ENCODE measurements at regions not wholly inside any gene's neighbourhood (a gene's known extent, or its start where the extent isn't known, plus 50 kb on each side); places are given as distances from the start of the nearest gene placed in this dataset.
"Not testable (repeated sequence)": the region's sequence is repeated elsewhere in the genome, so short reads cannot be mapped to it uniquely, and the experiment has no call there.

GRCh38 chr10:120111628-120112027 is 219.1 kb downstream of the SEC23IP start:
- DNase-seq (ENCODE audit: low read depth in 3 of 3): no peak

GRCh38 chr10:120112809-120113208 is 220.3 kb downstream of the SEC23IP start:
- DNase-seq (ENCODE audit: low read depth in 3 of 3): no peak

GRCh38 chr10:120115959-120116358 is 223.4 kb downstream of the SEC23IP start:
- no peak for DNase-seq (ENCODE audit: low read depth in 3 of 3)

- DNase-seq (ENCODE audit: low read depth in 3 of 3): no peak
Measured at GRCh38 chr10:120121768-120122167, 229.2 kb downstream of the SEC23IP start.

GRCh38 chr10:120131183-120131582 is 238.7 kb downstream of the SEC23IP start:
- no peak for DNase-seq (ENCODE audit: low read depth in 3 of 3)

GRCh38 chr10:120132811-120133210 is 240.3 kb downstream of the SEC23IP start:
- no peak for DNase-seq (ENCODE audit: low read depth in 3 of 3)

- no peak for DNase-seq (ENCODE audit: low read depth in 3 of 3)
Measured at GRCh38 chr10:120138689-120139088, 246.2 kb downstream of the SEC23IP start.

- DNase-seq (ENCODE audit: low read depth in 3 of 3): no peak
Measured at GRCh38 chr10:120145107-120145506, 252.6 kb downstream of the SEC23IP start.

- DNase-seq (ENCODE audit: low read depth in 3 of 3): no peak
Measured at GRCh38 chr10:120156614-120157274, 264.2 kb downstream of the SEC23IP start.

GRCh38 chr10:120161111-120161510 is 268.6 kb downstream of the SEC23IP start:
- no peak for DNase-seq (ENCODE audit: low read depth in 3 of 3)

- no peak for DNase-seq (ENCODE audit: low read depth in 3 of 3)
Measured at GRCh38 chr10:120162471-120162870, 269.9 kb downstream of the SEC23IP start.

- DNase-seq (ENCODE audit: low read depth in 3 of 3): no peak
Measured at GRCh38 chr10:120172356-120172755, 279.8 kb downstream of the SEC23IP start.

- no peak for DNase-seq (ENCODE audit: low read depth in 3 of 3)
Measured at GRCh38 chr10:120174491-120174890, 282.0 kb downstream of the SEC23IP start.

- no peak for DNase-seq (ENCODE audit: low read depth in 3 of 3)
Measured at GRCh38 chr10:120177330-120177729, 279.7 kb upstream of the PLPP4 start.

GRCh38 chr10:120180160-120180559 is 276.9 kb upstream of the PLPP4 start:
- DNase-seq (ENCODE audit: low read depth in 3 of 3): no peak

GRCh38 chr10:120181154-120181553 is 275.9 kb upstream of the PLPP4 start:
- DNase-seq (ENCODE audit: low read depth in 3 of 3): no peak

- DNase-seq (ENCODE audit: low read depth in 3 of 3): no peak
Measured at GRCh38 chr10:120182431-120182830, 274.6 kb upstream of the PLPP4 start.

- no peak for DNase-seq (ENCODE audit: low read depth in 3 of 3)
Measured at GRCh38 chr10:120183546-120183945, 273.5 kb upstream of the PLPP4 start.

- no peak for DNase-seq (ENCODE audit: low read depth in 3 of 3)
Measured at GRCh38 chr10:120184547-120185337, 272.3 kb upstream of the PLPP4 start.

GRCh38 chr10:120186506-120186905 is 270.5 kb upstream of the PLPP4 start:
- no peak for DNase-seq (ENCODE audit: low read depth in 3 of 3)

- not testable (repeated sequence) for DNase-seq (ENCODE audit: low read depth in 3 of 3)
Measured at GRCh38 chr10:120187168-120187567, 269.9 kb upstream of the PLPP4 start.

GRCh38 chr10:120188950-120189349 is 268.1 kb upstream of the PLPP4 start:
- no peak for DNase-seq (ENCODE audit: low read depth in 3 of 3)

- no peak for DNase-seq (ENCODE audit: low read depth in 3 of 3)
Measured at GRCh38 chr10:120195984-120196712, 260.9 kb upstream of the PLPP4 start.

Data from stimulated activated CD4-positive, alpha-beta T cell treated with anti-CD3 and anti-CD28 coated beads, TNF-alpha, amount 100 ng/mL, for 4 hours (primary cell).